NT2/D1 (cell line): ENCODE measurements at regions not wholly inside any gene's neighbourhood (a gene's known extent, or its start where the extent isn't known, plus 50 kb on each side); places are given as distances from the start of the nearest gene placed in this dataset.

Experiments
- DNase-seq: peaks from one replicate; pipeline ENCODE4 v3.0.0-alpha.2; 2011; ENCODE audit warnings: low read depth, low spot score
- H3K27me3 ChIP-seq: 2 replicates; pipeline ENCODE4 v1.6.0; 2011; ENCODE audit warnings: mild to moderate bottlenecking; ENCODE audit not compliant: insufficient read length, insufficient read depth
- H3K36me3 ChIP-seq: 2 replicates; pipeline ENCODE4 v1.6.1; 2011; ENCODE audit warnings: mild to moderate bottlenecking, low read length, mixed read lengths; ENCODE audit not compliant: insufficient read depth, insufficient read length
- H3K4me1 ChIP-seq: 2 replicates; pipeline ENCODE4 v1.5.1; 2011; ENCODE audit not compliant: insufficient read depth, insufficient read length
- H3K4me3 ChIP-seq: 2 replicates; pipeline ENCODE4 v1.5.1; 2011; ENCODE audit warnings: low read depth; ENCODE audit not compliant: insufficient read length
- H3K9ac ChIP-seq: 2 replicates; pipeline ENCODE4 v1.6.0; 2011; ENCODE audit warnings: low read depth; ENCODE audit not compliant: insufficient read length
- H3K9me3 ChIP-seq: 2 replicates; pipeline ENCODE4 v1.5.1; 2011; ENCODE audit warnings: mild to moderate bottlenecking, low read length; ENCODE audit not compliant: insufficient read depth
- SUZ12 ChIP-seq: IDR thresholded peaks from 2 replicates; pipeline ENCODE4 v1.6.1; 2011; ENCODE audit not compliant: insufficient read length, insufficient read depth; ENCODE audit errors: extremely low read depth
- YY1 ChIP-seq: IDR thresholded peaks from 2 replicates; pipeline ENCODE4 v1.6.1; 2011; ENCODE audit not compliant: insufficient read length, insufficient read depth
- ZNF274 ChIP-seq: IDR thresholded peaks from 2 replicates; pipeline ENCODE4 v1.6.1; 2011; ENCODE audit warnings: mild to moderate bottlenecking, low read depth, low read length

DNA sequence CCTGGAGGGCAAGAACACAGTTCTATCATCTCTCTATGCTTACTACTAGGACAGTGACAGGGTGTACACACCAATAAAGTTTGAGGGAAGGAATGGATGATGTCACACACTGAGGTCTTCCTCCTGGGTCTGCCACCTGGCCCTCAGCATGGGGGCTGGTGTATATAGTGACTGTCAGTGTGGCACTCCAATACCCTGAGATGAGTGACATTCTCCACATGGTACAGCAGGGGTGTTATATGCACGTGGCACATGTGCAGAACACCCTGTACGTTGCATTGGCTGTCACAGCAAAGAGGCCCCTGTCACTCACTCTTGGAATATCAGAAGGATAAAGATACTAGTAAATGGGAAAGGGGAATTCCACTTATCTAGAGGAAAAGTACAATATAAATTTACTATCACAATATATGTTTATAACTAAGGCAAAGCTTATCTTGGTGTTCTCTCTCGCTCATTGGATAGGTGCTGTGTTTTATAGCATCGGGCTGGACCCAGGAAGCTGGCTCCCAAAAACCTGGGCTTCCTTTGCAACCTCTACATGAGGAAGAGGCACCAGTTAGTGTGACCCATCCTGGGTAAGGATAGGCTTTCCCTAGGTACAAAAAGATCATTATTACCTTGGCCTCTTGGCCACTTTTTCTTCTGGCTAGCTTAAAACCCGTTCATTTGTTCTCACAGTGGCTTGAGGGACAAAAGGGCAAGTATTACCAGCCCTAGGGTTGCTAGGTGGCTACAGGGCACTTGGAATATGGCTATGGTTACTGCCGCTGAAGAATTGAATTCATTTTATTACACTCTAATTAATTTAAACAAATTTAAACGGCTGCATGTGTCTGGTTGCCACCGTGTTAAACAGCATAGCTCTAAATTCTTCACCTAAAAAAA is 54.8 kb upstream of the HES1 start:
- no peak for DNase-seq
- Histone ChIP-seq H3K9me3 (no peaks in the 10 kb centered on the region), H3K4me1 (peaks cover 4% of the 10 kb centered on the region), H3K36me3 (no peaks in the 10 kb centered on the region), H3K27me3 (peaks cover 16% of the 10 kb centered on the region), H3K4me3 (no peak overlapping the region), H3K9ac (no peak overlapping the region)
- no peak for TF ChIP-seq ZNF274
- TF ChIP-seq YY1 = no peak
- TF ChIP-seq SUZ12 = no peak

DNA sequence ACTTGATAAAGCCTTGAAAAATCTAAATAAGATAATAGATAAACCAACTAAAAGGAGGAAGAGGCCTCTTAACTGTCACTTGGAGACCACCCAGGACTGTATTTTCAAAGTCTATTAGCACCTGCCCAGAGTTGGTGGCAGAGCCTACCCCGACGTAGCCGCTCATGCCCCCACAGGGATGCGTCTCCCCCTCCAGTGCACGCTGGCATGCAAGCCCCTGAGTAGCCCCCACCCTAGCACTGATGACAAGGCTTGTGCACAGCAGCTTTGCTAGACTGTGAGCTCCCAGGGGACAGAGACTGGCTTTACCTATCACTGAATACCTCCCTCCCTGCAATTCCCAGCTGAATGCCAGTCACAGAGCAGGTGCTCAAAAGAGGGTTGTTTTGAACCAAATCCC is 54.1 kb upstream of the HES1 start:
- H3K4me3 ChIP-seq = no peak overlapping the region
- H3K4me1 ChIP-seq = peaks cover 8% of the 10 kb centered on the region
- H3K9me3 ChIP-seq = no peaks in the 10 kb centered on the region
- H3K27me3 ChIP-seq = peaks cover 16% of the 10 kb centered on the region
- H3K36me3 ChIP-seq = no peaks in the 10 kb centered on the region
- no peak for DNase-seq
- no peak overlapping the region for H3K9ac ChIP-seq
- TF ChIP-seq YY1 (no peak), SUZ12 (no peak), ZNF274 (no peak)

DNA sequence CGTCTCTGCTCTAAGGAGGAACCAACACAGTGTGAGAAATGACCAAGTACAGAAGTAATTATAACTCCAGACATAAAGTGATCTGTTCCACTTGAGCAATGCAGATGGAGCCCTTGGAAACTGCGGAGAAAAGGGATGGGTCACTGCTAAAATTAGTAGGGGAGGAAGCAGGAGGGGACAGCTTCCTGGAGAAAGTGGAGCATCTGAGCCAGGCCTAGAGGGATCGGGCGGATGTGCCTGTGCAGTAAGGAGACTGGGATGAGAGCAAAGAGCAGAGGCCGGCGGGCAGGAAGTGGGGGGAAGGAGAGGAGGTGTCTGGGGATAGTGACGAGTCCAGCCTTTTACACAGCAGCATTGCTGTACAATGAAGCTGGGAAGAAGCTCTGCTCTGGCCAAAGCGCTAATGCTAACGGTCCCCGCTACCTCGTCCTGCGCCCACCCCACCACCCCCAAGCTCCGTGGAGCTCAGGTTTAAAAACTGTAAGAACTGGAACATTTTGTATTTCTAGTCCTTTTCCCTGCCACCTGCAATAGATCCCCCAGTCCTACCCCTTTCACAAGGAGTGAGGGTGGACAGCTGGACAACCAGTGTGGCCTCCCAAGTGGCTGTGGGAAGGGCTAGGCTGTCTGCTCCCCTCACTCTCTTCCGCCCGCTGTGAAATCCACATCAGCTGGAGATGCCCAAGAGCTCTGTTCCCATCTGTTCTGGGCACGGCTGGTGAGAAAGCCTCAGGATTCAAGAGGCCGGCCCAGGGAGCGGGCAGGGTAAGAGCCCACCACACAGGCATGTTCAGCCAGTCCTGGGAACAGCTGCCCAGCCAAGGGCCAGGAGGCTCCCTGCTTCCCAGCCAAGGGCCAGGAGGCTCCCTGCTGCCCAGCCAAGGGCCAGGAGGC is 53.0 kb upstream of the HES1 start:
- peaks cover 20% of the 10 kb centered on the region for H3K27me3 ChIP-seq
- no peak overlapping the region for H3K4me3 ChIP-seq
- no peak for TF ChIP-seq SUZ12
- TF ChIP-seq ZNF274 = no peak
- TF ChIP-seq YY1 = no peak
- H3K9me3 ChIP-seq = no peaks in the 10 kb centered on the region
- no peak for DNase-seq
- H3K36me3 ChIP-seq = no peaks in the 10 kb centered on the region
- H3K9ac ChIP-seq = no peak overlapping the region
- H3K4me1 ChIP-seq = peaks cover 8% of the 10 kb centered on the region

DNA sequence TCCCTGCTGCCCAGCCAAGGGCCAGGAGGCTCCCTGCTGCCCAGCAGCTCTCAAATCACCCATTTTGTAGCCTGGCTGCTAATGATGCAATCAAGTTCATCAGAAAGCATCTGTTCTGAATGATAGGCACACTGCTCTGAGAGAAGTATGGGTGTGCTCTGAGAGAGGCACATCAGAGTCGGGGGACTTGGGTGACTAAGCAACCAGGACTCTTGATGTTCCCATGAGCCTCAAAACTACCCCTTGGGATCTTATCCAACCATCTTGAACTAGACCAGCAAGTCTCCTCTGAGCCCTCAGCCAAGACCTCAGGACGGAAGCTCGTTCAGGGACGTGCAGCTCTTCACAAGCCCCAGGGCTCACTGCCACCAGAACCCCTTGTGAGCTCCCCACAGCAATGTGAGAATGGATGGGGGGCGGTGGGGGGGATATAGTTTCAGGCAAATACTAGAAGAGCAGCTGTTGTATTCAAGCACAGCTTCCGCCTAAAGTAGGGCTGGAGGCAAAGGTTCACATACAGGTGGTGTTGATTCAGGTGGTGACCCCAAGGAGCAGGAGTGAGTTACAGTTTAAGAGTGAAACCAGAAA is 52.2 kb upstream of the HES1 start:
- no peak overlapping the region for H3K4me3 ChIP-seq
- no peak overlapping the region for H3K9ac ChIP-seq
- no peaks in the 10 kb centered on the region for H3K36me3 ChIP-seq
- no peaks in the 10 kb centered on the region for H3K9me3 ChIP-seq
- TF ChIP-seq SUZ12 (no peak), ZNF274 (no peak), YY1 (no peak)
- peaks cover 20% of the 10 kb centered on the region for H3K27me3 ChIP-seq
- DNase-seq = no peak
- peaks cover 8% of the 10 kb centered on the region for H3K4me1 ChIP-seq

DNA sequence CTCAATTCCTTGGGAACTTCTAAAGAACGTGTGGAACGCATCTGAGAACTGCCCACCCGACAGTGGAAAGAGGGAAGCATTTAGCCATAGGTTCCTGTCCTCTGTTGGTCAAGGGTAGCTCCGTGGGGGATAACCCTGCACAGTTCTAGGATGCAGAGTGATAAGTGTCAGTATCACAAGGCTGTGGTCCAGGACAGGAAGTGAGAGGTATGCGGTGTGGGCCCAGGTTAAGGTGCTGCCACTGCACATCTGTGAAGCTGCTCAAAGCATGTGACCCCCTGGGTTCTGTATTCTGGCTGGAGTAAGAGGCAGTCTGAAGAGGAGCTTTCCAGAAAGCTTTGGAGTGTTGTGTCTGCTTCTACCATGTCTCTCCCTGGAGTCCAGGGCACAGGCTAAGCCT is 51.7 kb upstream of the HES1 start:
- TF ChIP-seq YY1 (no peak), ZNF274 (no peak), SUZ12 (no peak)
- Histone ChIP-seq H3K4me1 (peaks cover 8% of the 10 kb centered on the region), H3K9me3 (no peaks in the 10 kb centered on the region), H3K4me3 (no peak overlapping the region), H3K27me3 (peaks cover 20% of the 10 kb centered on the region), H3K36me3 (no peaks in the 10 kb centered on the region), H3K9ac (no peak overlapping the region)
- no peak for DNase-seq
